ENCODE measurements at regions not wholly inside any gene's neighbourhood (a gene's known extent, or its start where the extent isn't known, plus 50 kb on each side); places are given as distances from the start of the nearest gene placed in this dataset.
"Not testable (repeated sequence)": the region's sequence is repeated elsewhere in the genome, so short reads cannot be mapped to it uniquely, and the experiment has no call there.

GRCh38 chr22:49405590-49405989, 422.1 kb downstream of the BRD1 start:
- no peak for DNase-seq

GRCh38 chr22:49404576-49405241, 423.0 kb downstream of the BRD1 start:
- DNase-seq, result no peak

GRCh38 chr22:49404020-49404419, 423.7 kb downstream of the BRD1 start:
- no peak for DNase-seq

- DNase-seq, result no peak
Measured at GRCh38 chr22:49403102-49403501, 424.6 kb downstream of the BRD1 start.

GRCh38 chr22:49402169-49402568, 425.5 kb downstream of the BRD1 start:
- DNase-seq, result no peak

- DNase-seq, result no peak
Measured at GRCh38 chr22:49400941-49401598, 426.6 kb downstream of the BRD1 start.

GRCh38 chr22:49400136-49400940, 427.3 kb downstream of the BRD1 start:
- no peak for DNase-seq

- DNase-seq, result no peak
Measured at GRCh38 chr22:49398646-49399045, 429.0 kb downstream of the BRD1 start.

- no peak for DNase-seq
Measured at GRCh38 chr22:49398115-49398514, 429.6 kb downstream of the BRD1 start.

- no peak for DNase-seq
Measured at GRCh38 chr22:49396817-49397216, 430.9 kb downstream of the BRD1 start.

GRCh38 chr22:49395617-49396016, 432.1 kb downstream of the BRD1 start:
- no peak for DNase-seq

GRCh38 chr22:49395062-49395461, 432.6 kb downstream of the BRD1 start:
- not testable (repeated sequence) for DNase-seq

- DNase-seq, result no peak
Measured at GRCh38 chr22:49394116-49394785, 433.4 kb downstream of the BRD1 start.

- DNase-seq, result no peak
Measured at GRCh38 chr22:49393526-49393925, 434.1 kb downstream of the BRD1 start.

- no peak for DNase-seq
Measured at GRCh38 chr22:49392841-49393510, 434.7 kb downstream of the BRD1 start.

- no peak for DNase-seq
Measured at GRCh38 chr22:49392247-49392646, 435.4 kb downstream of the BRD1 start.

GRCh38 chr22:49391436-49391835, 436.2 kb downstream of the BRD1 start:
- DNase-seq, result no peak

GRCh38 chr22:49390954-49391353, 436.7 kb downstream of the BRD1 start:
- no peak for DNase-seq

- DNase-seq, result not testable (repeated sequence)
Measured at GRCh38 chr22:49383909-49384308, 443.8 kb downstream of the BRD1 start.

GRCh38 chr22:49382451-49382735, 445.3 kb downstream of the BRD1 start:
- no peak for DNase-seq

GRCh38 chr22:49381595-49382450, 445.9 kb downstream of the BRD1 start:
- no peak for DNase-seq

GRCh38 chr22:49380828-49381114, 446.9 kb downstream of the BRD1 start:
- no peak for DNase-seq

Measured in activated T-cell treated with anti-CD3 and anti-CD28 coated beads, Interleukin-2, amount 50 U/mL, for 48 hours (primary cell).